HG03558 (cell line): ENCODE measurements at regions not wholly inside any gene's neighbourhood (a gene's known extent, or its start where the extent isn't known, plus 50 kb on each side); places are given as distances from the start of the nearest gene placed in this dataset.
A peak's percentile ranks its signal among the peaks of the same experiment; 100 is the strongest.

Source experiments
- ATAC-seq: cut with Tn5 transposase; IDR thresholded peaks from one replicate; pipeline ENCODE4 v1.9.1; 2021; ENCODE audit warnings: moderate number of reproducible peaks; ENCODE audit not compliant: unreplicated experiment; ENCODE audit errors: extremely low read depth

DNA sequence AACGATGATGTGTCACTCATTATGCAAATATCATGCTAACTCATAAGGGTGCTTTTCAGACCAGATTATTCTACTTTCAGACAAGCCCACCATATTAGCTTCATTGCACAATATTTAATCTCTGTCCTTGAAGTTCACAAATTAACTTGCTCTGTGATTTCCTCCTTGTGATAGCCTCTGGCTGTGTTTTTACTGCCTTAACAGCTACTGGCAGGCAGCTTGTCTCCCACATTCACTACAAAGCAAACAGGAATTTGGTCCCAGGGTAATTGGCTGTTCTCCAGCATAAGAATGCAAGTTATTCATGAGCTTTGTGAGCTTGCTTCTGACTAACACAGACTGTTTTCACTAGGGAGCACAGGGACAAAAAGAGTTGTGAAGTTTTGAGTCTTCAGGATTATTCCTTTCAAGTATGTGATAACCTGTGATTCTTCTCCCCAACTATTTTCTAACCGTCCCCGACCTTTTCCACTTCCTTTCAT, 87.9 kb upstream of the HMCN1 start:
- peak; percentile 38 for ATAC-seq

DNA sequence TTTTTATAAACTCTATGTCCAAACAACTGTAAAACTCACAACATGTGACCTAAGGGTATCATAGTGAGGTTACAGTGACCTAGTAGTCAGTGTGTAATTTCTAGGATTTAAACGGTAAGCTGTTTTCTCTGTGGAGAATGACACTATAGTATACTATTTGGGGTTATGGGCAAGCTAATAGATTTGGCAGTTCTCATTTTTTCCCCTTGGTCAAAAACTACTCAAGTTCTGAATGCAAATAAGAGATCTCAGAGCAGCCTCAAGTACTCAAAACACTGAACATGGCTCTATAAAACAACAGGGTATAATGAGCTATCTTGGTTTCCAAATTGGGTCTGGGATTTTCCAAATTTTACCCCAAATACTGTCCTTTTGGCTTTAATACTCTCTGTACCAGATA, 88.5 kb upstream of the HMCN1 start:
- ATAC-seq: no peak

- no peak for ATAC-seq
Observed at GRCh38 chr1:185645162-185645640, 89.0 kb upstream of the HMCN1 start.

DNA sequence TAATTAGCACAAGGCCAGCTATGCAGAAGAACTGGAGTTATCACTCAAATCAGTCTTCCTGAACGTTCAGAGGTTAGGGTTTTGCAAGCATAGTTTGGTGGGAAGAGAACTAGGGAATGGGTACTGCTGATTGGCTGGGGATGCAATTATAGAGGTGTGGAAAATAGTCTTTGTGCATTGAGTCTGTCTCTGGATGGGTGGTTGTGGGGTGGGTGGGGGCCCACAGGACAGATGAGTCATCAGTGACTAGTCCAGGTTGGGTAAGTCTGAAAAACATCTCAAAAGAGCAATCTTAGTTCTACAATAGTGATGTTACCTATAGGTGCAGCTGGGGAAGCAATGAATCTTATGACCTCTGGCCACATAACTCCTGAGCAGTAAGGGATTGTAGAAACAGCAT, 89.7 kb upstream of the HMCN1 start:
- ATAC-seq: no peak

GRCh38 chr1:185636848-185637247, 97.3 kb upstream of the HMCN1 start:
- ATAC-seq: peak; percentile 99

DNA sequence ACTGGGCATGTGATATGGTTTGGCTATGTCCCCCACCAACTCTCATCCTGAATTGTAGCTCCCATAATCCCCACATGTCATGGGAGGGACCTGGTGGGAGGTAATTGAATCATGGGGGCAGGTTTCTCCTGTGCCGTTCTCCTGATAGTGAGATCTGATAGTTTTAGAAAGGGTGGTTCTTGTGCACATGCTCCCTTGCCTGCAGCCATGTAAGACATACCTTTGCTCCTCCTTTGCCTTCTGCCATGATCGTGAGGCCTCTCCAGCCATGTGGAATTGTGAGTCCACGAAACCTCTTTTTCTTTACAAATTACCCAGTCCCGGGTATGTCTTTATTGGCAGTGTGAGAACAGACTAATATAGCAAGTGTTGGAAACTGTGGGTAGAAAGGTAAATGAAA, 99.5 kb upstream of the HMCN1 start:
- ATAC-seq: no peak

GRCh38 chr1:185632659-185633423, 101.3 kb upstream of the HMCN1 start:
- no peak for ATAC-seq

DNA sequence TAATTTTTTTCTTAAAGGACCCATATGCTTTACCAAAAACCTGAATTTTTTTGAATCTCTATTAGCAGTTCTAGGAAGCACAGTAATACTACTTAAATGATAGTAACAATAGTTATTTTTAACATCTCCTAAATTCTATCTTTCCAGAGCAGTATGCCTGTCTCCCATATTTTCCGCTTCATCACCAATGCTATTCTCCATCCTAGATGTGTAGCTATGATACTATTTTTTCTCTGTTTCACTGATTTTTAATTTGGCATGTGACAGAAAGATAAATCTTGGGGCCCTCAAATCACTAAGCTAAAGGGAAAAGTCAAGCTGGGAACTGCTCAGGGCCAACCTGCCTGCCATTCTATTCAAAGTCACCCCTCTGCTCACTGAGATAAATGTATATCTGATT, 102.3 kb upstream of the HMCN1 start:
- ATAC-seq: no peak

- no peak for ATAC-seq
Observed at GRCh38 chr1:185627761-185628501, 106.3 kb upstream of the HMCN1 start.

DNA sequence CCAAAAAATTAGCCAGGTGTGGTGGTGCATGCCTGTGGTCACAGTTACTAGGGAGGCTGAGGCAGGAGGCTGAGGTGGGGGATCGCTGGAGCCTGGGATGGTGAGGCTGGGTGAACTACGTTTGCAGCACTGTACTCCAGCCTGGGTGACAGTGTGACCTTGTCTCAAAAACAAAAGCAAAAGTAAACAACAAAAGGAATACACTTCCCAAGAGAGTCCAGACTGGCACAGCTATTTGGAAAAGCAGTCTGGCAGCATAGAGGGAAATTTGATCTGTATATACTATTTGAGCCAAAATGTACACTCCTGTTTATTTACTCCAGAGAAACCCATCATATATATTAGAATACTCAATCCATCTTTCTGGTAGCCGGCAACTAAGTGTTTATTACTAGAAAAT, 107.0 kb upstream of the HMCN1 start:
- no peak for ATAC-seq

GRCh38 chr1:185626344-185626743, 107.8 kb upstream of the HMCN1 start:
- no peak for ATAC-seq

DNA sequence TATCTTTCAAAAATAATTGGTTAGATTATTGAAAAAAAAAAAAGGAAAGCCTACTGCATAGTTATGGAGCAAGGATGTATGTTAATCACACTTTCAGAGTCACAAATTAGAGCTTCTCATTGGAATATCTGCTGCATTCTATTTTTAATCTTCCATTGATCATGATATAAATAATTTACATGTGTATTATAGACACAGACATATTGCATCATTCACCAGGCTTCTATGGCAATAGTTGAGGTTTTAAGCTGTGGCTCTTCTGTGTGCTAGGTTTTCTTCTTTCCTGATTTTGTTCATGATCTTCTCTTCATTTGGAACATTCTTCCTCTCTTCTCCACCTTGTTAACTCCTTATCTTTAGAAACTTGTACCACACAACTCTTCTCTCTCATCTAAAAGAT, 123.2 kb upstream of the HMCN1 start:
- no peak for ATAC-seq

- ATAC-seq: peak; percentile 75
Observed at GRCh38 chr1:185608177-185608576, 126.0 kb upstream of the HMCN1 start.

GRCh38 chr1:185603158-185603557, 131.0 kb upstream of the HMCN1 start:
- peak; percentile 40 for ATAC-seq

GRCh38 chr1:185601189-185601588, 133.0 kb upstream of the HMCN1 start:
- ATAC-seq: peak; percentile 28

DNA sequence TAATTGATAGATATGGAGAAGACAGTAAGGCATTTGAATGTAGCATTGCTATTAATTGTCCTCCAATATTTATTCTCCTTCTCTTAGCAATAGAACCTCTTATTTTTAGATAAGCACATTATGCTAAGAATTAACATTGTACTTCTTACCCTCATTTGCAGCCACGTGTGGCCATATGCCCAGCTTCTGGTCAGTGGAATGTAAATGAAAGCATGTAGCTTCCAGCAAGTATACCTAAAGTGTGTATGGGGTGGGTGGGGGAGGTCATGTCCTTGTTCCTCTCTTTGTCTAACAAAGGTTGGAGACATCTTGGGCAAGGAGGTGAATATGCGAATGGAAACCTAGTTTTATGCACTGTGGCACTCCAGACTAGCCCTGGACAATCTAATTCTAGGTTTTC, 133.6 kb upstream of the HMCN1 start:
- no peak for ATAC-seq

DNA sequence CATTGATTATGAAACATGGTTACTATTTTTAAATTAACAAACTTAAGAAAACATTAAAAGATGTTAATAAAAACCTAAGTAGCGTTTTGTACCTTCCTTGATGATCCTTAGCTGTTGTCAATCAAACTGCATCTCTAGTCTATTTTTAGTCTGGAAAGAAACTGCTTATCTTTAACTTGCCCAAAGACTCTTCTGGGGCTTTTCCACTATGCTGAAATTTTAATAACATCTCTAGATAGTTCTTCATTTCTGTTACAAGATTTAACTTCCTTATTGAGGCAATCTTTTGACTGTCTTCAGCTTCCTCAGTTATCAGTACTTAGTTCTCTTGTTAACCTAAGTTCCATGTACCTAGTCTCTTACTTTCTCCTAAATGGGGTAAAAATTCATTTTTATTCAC, 135.9 kb upstream of the HMCN1 start:
- ATAC-seq: no peak

GRCh38 chr1:185595835-185596667, 138.1 kb upstream of the HMCN1 start:
- ATAC-seq: no peak

GRCh38 chr1:185594786-185595410, 139.3 kb upstream of the HMCN1 start:
- no peak for ATAC-seq

GRCh38 chr1:185593271-185593670, 140.9 kb upstream of the HMCN1 start:
- ATAC-seq: no peak
